Fibroblast of skin of scalp (primary cell): ENCODE measurements at regions not wholly inside any gene's neighbourhood (a gene's known extent, or its start where the extent isn't known, plus 50 kb on each side); places are given as distances from the start of the nearest gene placed in this dataset.
"Not testable (repeated sequence)": the region's sequence is repeated elsewhere in the genome, so short reads cannot be mapped to it uniquely, and the experiment has no call there.

Experiments used
- DNase-seq: peaks from one replicate; pipeline ENCODE4 v3.0.0-alpha.2; 2013

- no peak for DNase-seq
These were observed 451.4 kb downstream of the PTPRU start for GRCh38 chr1:29687601-29688244.

GRCh38 chr1:29687166-29687565 lies 450.8 kb downstream of the PTPRU start:
- no peak for DNase-seq

- DNase-seq: no peak
These were observed 449.9 kb downstream of the PTPRU start for GRCh38 chr1:29686012-29686930.

GRCh38 chr1:29685387-29685786 lies 449.1 kb downstream of the PTPRU start:
- DNase-seq: no peak

- no peak for DNase-seq
These were observed 447.8 kb downstream of the PTPRU start for GRCh38 chr1:29684141-29684540.

- no peak for DNase-seq
These were observed 447.1 kb downstream of the PTPRU start for GRCh38 chr1:29683472-29683871.

- DNase-seq: no peak
These were observed 446.6 kb downstream of the PTPRU start for GRCh38 chr1:29682919-29683295.

GRCh38 chr1:29682171-29682918 lies 446.0 kb downstream of the PTPRU start:
- no peak for DNase-seq

GRCh38 chr1:29681416-29681815 lies 445.1 kb downstream of the PTPRU start:
- DNase-seq: not testable (repeated sequence)

GRCh38 chr1:29679828-29680558 lies 443.7 kb downstream of the PTPRU start:
- DNase-seq: no peak

- no peak for DNase-seq
These were observed 443.0 kb downstream of the PTPRU start for GRCh38 chr1:29679316-29679715.

- no peak for DNase-seq
These were observed 441.0 kb downstream of the PTPRU start for GRCh38 chr1:29677028-29678024.

- DNase-seq: no peak
These were observed 440.2 kb downstream of the PTPRU start for GRCh38 chr1:29676496-29676895.

- no peak for DNase-seq
These were observed 439.4 kb downstream of the PTPRU start for GRCh38 chr1:29675481-29676263.

GRCh38 chr1:29674627-29675326 lies 438.5 kb downstream of the PTPRU start:
- DNase-seq: no peak

- no peak for DNase-seq
These were observed 437.6 kb downstream of the PTPRU start for GRCh38 chr1:29673669-29674626.

GRCh38 chr1:29673228-29673500 lies 436.8 kb downstream of the PTPRU start:
- no peak for DNase-seq

GRCh38 chr1:29672416-29673227 lies 436.3 kb downstream of the PTPRU start:
- no peak for DNase-seq
